GM12878 (cell line): ENCODE measurements at regions not wholly inside any gene's neighbourhood (a gene's known extent, or its start where the extent isn't known, plus 50 kb on each side); places are given as distances from the start of the nearest gene placed in this dataset.

ENCODE experiments used
- ATAC-seq: fragments of 200-7000 bp; cut with Tn5 transposase; 3 replicates; pipeline ENCODE4 v1.9.1; 2020; ENCODE audit warnings: mild to moderate bottlenecking, moderate library complexity
- BruUV-seq: library from RNA; stranded (reverse); fragments of 400-500 nt; replicated peaks from 2 replicates; lab custom pipeline; 2021; lab: Mats Ljungman, UMichigan
- CTCF ChIA-PET: fragments of 300-600 bp; sonication (Branson Sonifier 250); formaldehyde crosslinking; extraction: SDS; loops from one replicate; lab custom pipeline; 2021; ENCODE audit warnings: inconsistent platforms; lab: Yijun Ruan, JAX
- POLR2A ChIA-PET: fragments of 350-600 bp; formaldehyde crosslinking; extraction: SDS; loops from one replicate; lab custom pipeline; 2021; ENCODE audit warnings: inconsistent platforms; lab: Charles Lee
- RAD21 ChIA-PET: fragments of 300-600 bp; sonication (Branson Sonifier 250); formaldehyde crosslinking; loops from one replicate; lab custom pipeline; 2023; ENCODE audit warnings: antibody characterized with exemption; ENCODE audit not compliant: unreplicated experiment; lab: Charles Lee
- SMC1A ChIA-PET: fragments of 300-600 bp; sonication (Branson Sonifier 250); formaldehyde crosslinking; loops from one replicate; lab custom pipeline; 2023; ENCODE audit not compliant: unreplicated experiment, uncharacterized antibody; lab: Charles Lee
- DNase-seq: peaks from one replicate; pipeline ENCODE4 v3.0.0-alpha.2; 2011; ENCODE audit warnings: low read depth, low spot score
- FAIRE-seq: peaks from 3 replicates; lab custom pipeline; 2011; peaks lifted over from hg19 to GRCh38; lab: Jason Lieb, UNC
- H2AFZ ChIP-seq: 2 replicates; pipeline ENCODE4 v1.6.0; 2011; ENCODE audit warnings: low read depth, low read length, control low read depth; ENCODE audit not compliant: control insufficient read depth
- H3K27ac ChIP-seq: 2 replicates; pipeline ENCODE4 v1.5.1; 2011; ENCODE audit warnings: control low read depth; ENCODE audit not compliant: control insufficient read depth, insufficient read depth
- H3K27me3 ChIP-seq, 2 experiments: replicated peaks in 1 of 2; 2 replicates each; pipeline versions ENCODE4 v1.6.0 to v1.6.1; 2011; ENCODE audit warnings: low read length in 1 of 2; ENCODE audit not compliant: control insufficient read depth in 2 of 2, insufficient read depth in 2 of 2
- H3K36me3 ChIP-seq, 2 experiments: 2 replicates each; pipeline ENCODE4 v1.5.1; 2011; ENCODE audit warnings: low read length in 1 of 2; ENCODE audit not compliant: control insufficient read depth in 2 of 2, insufficient read depth in 2 of 2
- H3K4me1 ChIP-seq: 2 replicates; pipeline ENCODE4 v1.6.1; 2011; ENCODE audit warnings: mild to moderate bottlenecking, low read length, moderate library complexity, mixed read lengths; ENCODE audit not compliant: control insufficient read depth, insufficient read depth
- H3K4me2 ChIP-seq: 2 replicates; pipeline ENCODE4 v1.6.0; 2011; ENCODE audit warnings: control low read depth; ENCODE audit not compliant: control insufficient read depth, insufficient read depth
- H3K4me3 ChIP-seq: fragments of 200-600 bp; sonication (generic); 2 replicates; pipeline ENCODE4 v1.5.1; 2016
- H3K79me2 ChIP-seq: 2 replicates; pipeline ENCODE4 v1.6.0; 2011; ENCODE audit warnings: low read length; ENCODE audit not compliant: control insufficient read depth, insufficient read depth
- H3K9ac ChIP-seq: 2 replicates; pipeline ENCODE4 v1.8.0; 2011; ENCODE audit warnings: low read length, control low read depth, mixed read lengths; ENCODE audit not compliant: control insufficient read depth, insufficient read depth
- H3K9me3 ChIP-seq: replicated peaks from 3 replicates; pipeline ENCODE4 v1.5.1; 2011; ENCODE audit warnings: mild to moderate bottlenecking, low read length; ENCODE audit not compliant: control insufficient read depth, insufficient read depth
- H4K20me1 ChIP-seq: 2 replicates; pipeline ENCODE4 v1.6.0; 2011; ENCODE audit not compliant: control insufficient read depth, insufficient read depth
- BCL3 ChIP-seq: IDR thresholded peaks from 2 replicates; pipeline ENCODE4 v1.6.1; 2011; ENCODE audit warnings: borderline replicate concordance, low read depth, mild to moderate bottlenecking, moderate library complexity, low read length; ENCODE audit not compliant: insufficient read depth, poor library complexity, severe bottlenecking
- CHD4 ChIP-seq: fragments of 200-600 bp; sonication (generic); IDR thresholded peaks from 2 replicates; pipeline ENCODE4 v1.6.1; 2016; ENCODE audit warnings: mild to moderate bottlenecking
- MXI1 ChIP-seq: fragments of 150-350 bp; IDR thresholded peaks from 2 replicates; pipeline ENCODE4 v1.6.1; 2011; ENCODE audit warnings: low read depth, mild to moderate bottlenecking, inconsistent platforms, low read length, improper control_type of control experiment
- MYB ChIP-seq: fragments of 150-350 bp; IDR thresholded peaks from 2 replicates; pipeline ENCODE4 v1.6.1; 2014; ENCODE audit warnings: mild to moderate bottlenecking, low read depth, low read length, borderline replicate concordance
- POU2F2 ChIP-seq: IDR thresholded peaks from 3 replicates; pipeline ENCODE4 v1.6.1; 2011; ENCODE audit warnings: low read depth, mild to moderate bottlenecking, low read length, borderline replicate concordance
- STAT1 ChIP-seq: fragments of 450-650 bp; conservative IDR thresholded peaks from 2 replicates; pipeline ENCODE4 v1.6.1; 2014; ENCODE audit warnings: antibody characterized with exemption, mild to moderate bottlenecking
- TCF3 ChIP-seq: IDR thresholded peaks from 2 replicates; pipeline ENCODE4 v1.6.1; 2012; ENCODE audit warnings: low read depth, mild to moderate bottlenecking, low read length, borderline replicate concordance; ENCODE audit not compliant: insufficient read depth
- YBX1 ChIP-seq: fragments of 450-650 bp; IDR thresholded peaks from 2 replicates; pipeline ENCODE4 v1.6.1; 2016; ENCODE audit warnings: antibody characterized with exemption
- ZBTB33 ChIP-seq: fragments of 450-650 bp; IDR thresholded peaks from 2 replicates; pipeline ENCODE4 v1.6.1; 2017; ENCODE audit warnings: mild to moderate bottlenecking
- ZNF217 ChIP-seq: fragments of 450-650 bp; IDR thresholded peaks from 2 replicates; pipeline ENCODE4 v1.6.1; 2017; ENCODE audit warnings: antibody characterized with exemption, mild to moderate bottlenecking
- ZNF687 ChIP-seq: fragments of 450-650 bp; IDR thresholded peaks from 2 replicates; pipeline ENCODE4 v1.6.1; 2017; ENCODE audit warnings: mild to moderate bottlenecking, moderate library complexity
- ZSCAN29 ChIP-seq: fragments of 450-650 bp; IDR thresholded peaks from 2 replicates; pipeline ENCODE4 v1.6.1; 2017; ENCODE audit warnings: mild to moderate bottlenecking, moderate library complexity
- WGBS: methylation state at CpG from one replicate; pipeline ENCODE4 v1.1.6; 2016; ENCODE audit warnings: low lambda C conversion rate; ENCODE audit not compliant: insufficient replicate concordance, insufficient coverage; ENCODE audit errors: missing lambda C conversion rate; 5-methylcytosine and 5-hydroxymethylcytosine counted together
- in situ Hi-C: fragments of 300-500 bp; cut with MboI; formaldehyde crosslinking; loops from 9 replicates; pipeline ENCODE4 v1.14.3; 2018; ENCODE audit warnings: mixed read lengths
- intact Hi-C: fragments of 100-400 bp; cut with micrococcal nuclease; formaldehyde crosslinking; loops from one replicate; pipeline ENCODE4 v1.14.2; 2022; ENCODE audit not compliant: unreplicated experiment

- no peaks in the 10 kb centered on the region for H3K9me3 ChIP-seq
- CTCF ChIA-PET, result no interaction called here
- no peak overlapping the region for H3K4me3 ChIP-seq
- no peak for ATAC-seq
- TF ChIP-seq ZNF217, result no peak
- no peak for TF ChIP-seq STAT1
- no peak for TF ChIP-seq ZSCAN29
- TF ChIP-seq BCL3, result no peak
- TF ChIP-seq CHD4, result no peak
- TF ChIP-seq TCF3, result no peak
- TF ChIP-seq, all 136 proteins: peak for 0
- DNase-seq (no peak), FAIRE-seq (no peak)
- no peaks in the 10 kb centered on the region for H4K20me1 ChIP-seq
- H3K79me2 ChIP-seq, result no peaks in the 10 kb centered on the region
- no peaks in the 10 kb centered on the region for H3K27me3 ChIP-seq
- RAD21 ChIA-PET, result no interaction called here
- in situ Hi-C loops, result no loop called here
- H3K27ac ChIP-seq, result no peak overlapping the region
- POLR2A ChIA-PET, result no interaction called here
- no peaks in the 10 kb centered on the region for H3K36me3 ChIP-seq
- no peak overlapping the region for H3K4me2 ChIP-seq
- no peak overlapping the region for H2AFZ ChIP-seq
- 34% methylated on average over 3 of the region's 3 CpGs for WGBS
- no TSS peak for BruUV-seq
- H3K4me1 ChIP-seq, result no peaks in the 10 kb centered on the region
- H3K9ac ChIP-seq, result no peak overlapping the region
- SMC1A ChIA-PET, result no interaction called here
- intact Hi-C loops, result no loop called here
Measured at GRCh38 chr7:85521108-85521694, 334.3 kb upstream of the SEMA3D start.

GRCh38 chr7:85520175-85520574 is 333.3 kb upstream of the SEMA3D start:
- in situ Hi-C loops (no loop called here), intact Hi-C loops (no loop called here)
- H3K9ac ChIP-seq, result no peak overlapping the region
- H3K36me3 ChIP-seq, result no peaks in the 10 kb centered on the region
- H3K4me3 ChIP-seq, result no peak overlapping the region
- no peak overlapping the region for H3K4me2 ChIP-seq
- no peaks in the 10 kb centered on the region for H3K79me2 ChIP-seq
- ChIA-PET POLR2A (no interaction called here), CTCF (no interaction called here), RAD21 (no interaction called here), SMC1A (interaction anchor here (0.6 to 0.9 kb wide), 2 partner anchors 12 to 462 kb away, joined by 3 read pairs; no protein-coding TSS in a partner anchor)
- H3K4me1 ChIP-seq, result no peaks in the 10 kb centered on the region
- no peaks in the 10 kb centered on the region for H4K20me1 ChIP-seq
- no peak for FAIRE-seq
- ATAC-seq, result no peak
- H2AFZ ChIP-seq, result no peak overlapping the region
- no peaks in the 10 kb centered on the region for H3K9me3 ChIP-seq
- BruUV-seq, result no TSS peak
- H3K27me3 ChIP-seq, result no peaks in the 10 kb centered on the region
- no peak for DNase-seq
- no peak overlapping the region for H3K27ac ChIP-seq
- no peak for TF ChIP-seq ZBTB33
- no peak for TF ChIP-seq POU2F2
- no peak for TF ChIP-seq MXI1
- no peak for TF ChIP-seq ZNF687
- no peak for TF ChIP-seq YBX1
- no peak for TF ChIP-seq MYB
